Cerebellar cortex (tissue), 1 donor: ENCODE measurements at regions not wholly inside any gene's neighbourhood (a gene's known extent, or its start where the extent isn't known, plus 50 kb on each side); places are given as distances from the start of the nearest gene placed in this dataset.

Experiments used
- DNase-seq: peaks from one replicate; pipeline ENCODE4 v3.0.0-alpha.2; 2015; ENCODE audit warnings: low spot score

DNA sequence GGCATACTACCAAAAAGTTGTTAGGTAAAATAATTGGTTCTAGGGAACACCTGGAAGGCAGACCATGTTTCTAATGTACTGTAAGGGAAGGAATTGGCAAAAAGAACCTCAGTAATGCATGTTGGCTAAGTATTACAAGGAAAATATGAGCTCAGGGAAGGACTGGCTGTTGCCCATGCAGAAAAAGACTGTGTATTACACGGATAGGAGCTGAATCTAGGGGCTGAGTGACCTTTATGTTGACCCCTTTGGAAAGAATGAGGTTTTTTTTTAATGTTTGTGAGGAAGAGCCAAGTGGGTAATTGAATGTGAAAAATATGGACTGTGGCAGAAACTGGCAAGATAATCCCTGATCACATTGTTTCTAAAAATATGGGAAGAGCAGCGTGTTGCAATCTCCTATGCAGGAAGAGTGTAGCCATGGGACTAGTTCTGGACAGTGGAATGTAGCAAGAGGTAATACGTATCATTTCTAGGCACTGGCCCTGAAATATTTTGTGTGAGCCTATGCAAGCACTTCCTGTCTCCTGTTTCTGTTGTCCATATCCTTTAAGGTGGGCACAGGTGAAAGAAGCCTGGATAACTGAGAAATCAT is 95.1 kb upstream of the CNTNAP4 start:
- peak; percentile 73 for DNase-seq

DNA sequence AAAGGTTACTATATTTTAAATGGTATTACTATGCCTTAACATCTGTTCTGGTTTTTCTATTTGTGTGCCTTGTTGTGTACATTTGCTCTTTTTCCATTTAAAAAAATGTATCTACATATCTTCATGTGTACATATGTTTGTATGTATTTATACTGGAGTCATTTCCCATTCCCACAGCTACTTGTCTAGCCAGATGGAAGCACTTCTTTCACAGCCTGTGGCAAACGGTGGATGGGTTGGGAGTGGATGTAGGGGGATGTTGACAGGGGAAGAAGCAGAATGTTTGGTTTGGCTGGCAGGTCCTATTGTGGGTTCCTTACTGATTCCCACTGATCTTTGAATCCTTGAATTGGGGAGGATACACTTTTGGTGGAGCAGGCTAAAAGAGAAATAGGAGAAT is 93.6 kb upstream of the CNTNAP4 start:
- no peak for DNase-seq

DNA sequence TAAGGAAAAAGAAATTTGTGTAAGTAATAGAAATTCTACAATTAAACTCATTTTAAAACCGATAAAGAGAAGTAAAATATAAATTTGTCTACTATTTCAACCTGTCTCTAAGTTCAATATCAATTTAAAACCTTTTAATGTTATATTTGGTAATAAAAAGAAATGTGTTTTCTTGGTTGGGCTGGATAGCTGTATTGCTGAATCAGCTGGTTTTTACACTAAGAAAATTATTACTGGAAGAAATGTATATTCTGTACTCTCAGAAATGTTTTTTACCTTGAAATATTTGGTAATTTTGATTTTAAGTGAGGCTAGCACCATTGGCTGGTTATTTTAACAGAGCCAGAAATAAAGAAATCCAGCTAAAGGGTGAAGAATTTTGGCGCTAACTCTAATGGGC is 87.1 kb upstream of the CNTNAP4 start:
- no peak for DNase-seq

DNA sequence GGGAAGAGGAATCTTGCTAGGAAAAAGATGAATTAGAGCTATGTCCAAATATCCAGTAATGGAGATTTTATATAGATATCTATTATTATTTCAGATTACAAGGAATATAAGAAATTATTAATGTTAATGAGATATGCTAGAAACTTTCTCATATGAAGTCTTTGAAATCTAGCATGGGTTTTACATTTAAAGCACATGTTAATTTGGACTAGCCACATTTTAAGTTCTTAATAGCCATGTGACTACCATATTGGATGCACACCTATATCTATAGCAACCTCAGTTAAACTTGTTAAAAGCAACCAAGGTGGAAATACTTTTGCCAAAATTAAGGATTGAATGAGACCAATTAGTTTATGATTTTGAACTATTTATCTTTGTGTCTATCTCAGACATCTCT is 86.7 kb upstream of the CNTNAP4 start:
- DNase-seq = no peak

DNA sequence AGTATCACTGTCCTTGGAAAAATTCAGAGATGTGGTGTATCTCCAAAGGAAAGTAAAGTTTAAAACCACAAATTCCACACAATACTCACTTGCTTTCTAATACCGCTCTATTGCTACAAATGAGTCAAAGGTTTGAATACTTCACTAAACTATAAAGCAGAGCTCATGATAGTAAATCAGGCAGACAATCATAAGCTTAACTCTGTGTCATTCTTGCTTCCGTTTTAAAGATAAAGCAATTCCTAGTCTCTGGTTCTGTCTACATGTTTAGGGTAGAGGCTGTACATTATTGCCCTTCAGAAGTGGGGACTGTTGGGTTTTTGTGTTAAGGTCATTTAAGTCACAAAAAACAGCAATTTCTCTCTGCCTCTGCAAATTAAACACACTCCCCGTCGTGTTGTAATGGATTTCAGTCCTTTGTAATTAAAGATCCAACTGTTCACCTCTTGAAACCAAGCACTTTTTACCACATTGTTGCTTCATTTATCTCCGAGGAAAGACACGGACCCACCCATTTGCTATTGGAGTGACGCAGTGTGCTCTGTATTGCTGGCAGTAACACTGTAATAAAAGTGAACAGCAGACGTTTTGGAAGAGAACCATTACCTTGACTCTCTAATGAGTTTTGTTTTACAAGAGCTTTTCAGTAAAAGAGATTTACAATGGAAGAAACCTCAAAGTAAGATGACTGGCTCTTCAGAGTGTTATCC is 83.1 kb upstream of the CNTNAP4 start:
- no peak for DNase-seq

DNA sequence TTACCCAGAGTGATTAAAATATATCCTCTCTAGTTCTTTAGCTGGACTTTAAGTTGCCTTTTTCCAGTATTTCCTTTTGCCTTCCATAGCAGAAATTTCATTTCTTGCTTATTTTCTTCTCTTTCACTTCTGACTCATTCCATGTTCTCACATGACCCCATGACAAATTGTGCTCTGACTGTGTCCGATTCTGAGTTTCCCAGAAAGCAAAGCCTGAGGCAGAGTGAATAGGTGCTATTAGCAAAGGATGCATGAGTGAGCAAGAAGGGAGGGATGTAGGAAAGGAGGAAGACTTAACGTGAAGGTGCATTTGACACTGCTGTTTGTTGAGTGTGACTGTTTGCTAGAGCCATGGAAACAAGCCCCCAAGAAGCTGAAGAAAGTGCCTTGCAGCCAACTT is 82.6 kb upstream of the CNTNAP4 start:
- DNase-seq = no peak

DNA sequence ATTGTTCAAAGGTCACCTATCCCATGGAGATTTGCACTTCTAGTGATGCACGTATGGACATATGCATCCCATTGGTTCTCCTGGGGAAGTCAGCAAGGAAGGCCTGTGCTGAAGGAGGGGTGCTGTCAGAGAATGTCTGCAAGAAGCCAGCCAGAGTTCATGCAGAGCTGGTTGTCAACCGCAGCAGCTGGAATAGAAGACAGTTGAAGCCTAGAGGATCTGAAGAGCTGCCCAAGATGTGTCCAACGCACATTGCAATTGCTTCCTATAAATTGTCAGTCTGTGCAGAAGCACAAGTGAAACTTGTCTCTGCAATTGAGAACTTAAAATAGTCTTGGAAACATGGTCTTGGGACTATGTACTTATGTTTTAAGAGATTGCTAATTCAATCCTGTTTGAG is 82.1 kb upstream of the CNTNAP4 start:
- DNase-seq = no peak

DNA sequence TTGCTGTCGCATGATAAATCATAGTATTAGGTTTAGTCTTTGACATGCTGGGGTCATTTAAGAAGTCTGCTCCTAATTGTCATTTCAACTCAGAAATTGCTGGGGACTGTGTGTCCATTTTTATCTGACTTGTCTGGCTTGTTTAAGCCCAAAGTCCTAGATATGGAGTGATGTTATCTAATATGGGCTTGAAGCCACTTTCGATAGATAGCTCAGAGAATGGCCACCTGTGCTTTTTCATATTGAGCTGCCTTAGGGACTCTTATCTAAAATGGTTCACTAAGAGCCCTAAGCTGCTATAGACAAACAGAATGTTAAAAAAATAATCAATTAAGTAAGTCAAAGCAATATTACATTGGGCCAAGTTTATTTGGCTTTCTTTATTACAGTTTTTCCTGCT is 81.6 kb upstream of the CNTNAP4 start:
- DNase-seq = no peak

DNA sequence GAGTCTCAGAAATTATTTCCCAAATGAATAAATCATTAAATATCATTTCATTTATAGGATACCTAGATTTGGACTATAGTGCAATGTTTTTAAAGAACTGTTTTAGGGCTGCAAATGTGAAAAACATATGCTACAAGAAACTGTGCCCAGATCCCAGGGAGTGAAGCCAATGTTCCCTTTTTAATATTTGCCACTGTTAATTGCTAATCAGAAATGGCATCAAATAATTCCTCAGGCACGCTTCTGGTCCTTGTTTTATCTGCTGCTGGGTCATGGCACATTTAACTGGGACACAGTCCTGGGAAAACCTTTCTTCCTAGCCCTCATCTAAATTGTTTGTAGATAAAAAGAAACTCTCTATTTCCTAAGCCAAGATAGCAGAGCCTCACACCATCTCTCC is 79.3 kb upstream of the CNTNAP4 start:
- DNase-seq = peak; percentile 93

DNA sequence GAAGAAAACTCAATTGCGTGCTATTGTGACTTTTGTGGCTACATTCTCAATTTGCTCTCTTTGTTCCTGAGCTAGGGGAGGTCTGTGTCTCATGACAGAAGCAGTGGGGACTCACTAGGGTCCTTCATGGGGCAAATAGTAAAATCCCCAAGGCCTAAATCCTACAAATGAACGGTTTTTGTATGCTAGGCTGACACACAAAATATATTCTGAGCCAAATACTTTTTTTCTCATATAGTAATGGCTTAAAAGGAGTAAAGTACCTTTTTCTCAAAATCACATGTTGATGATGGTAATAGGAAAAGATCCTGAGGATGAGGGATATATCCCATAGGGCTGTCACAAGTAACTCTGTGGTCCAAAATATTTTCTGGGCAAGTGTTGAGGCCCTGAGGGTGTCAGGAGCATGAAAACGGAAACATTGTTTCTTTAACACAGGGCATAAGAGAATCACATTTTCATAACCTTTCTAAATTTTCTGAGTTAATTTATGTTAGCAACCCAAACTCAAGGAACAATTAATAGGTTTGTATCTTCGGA is 77.5 kb upstream of the CNTNAP4 start:
- no peak for DNase-seq

DNA sequence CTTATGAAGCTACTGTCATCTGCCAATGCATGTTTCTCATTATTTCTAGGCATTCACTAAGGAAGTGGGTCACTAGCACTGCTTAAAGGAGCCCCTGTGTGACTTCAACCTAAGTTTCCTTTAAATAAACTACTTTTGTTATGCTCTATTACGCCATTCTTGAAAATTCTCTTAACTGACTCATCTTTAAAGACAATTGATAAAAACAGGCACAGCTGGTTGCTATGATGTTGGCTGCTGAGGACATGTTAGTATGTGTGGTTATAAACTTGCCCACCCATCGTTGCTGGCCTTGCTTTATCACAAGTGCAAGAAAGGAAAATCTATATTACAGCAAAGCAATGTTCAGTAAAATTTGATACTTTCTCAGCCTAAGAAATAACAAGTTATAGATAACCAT is 75.8 kb upstream of the CNTNAP4 start:
- no peak for DNase-seq

DNA sequence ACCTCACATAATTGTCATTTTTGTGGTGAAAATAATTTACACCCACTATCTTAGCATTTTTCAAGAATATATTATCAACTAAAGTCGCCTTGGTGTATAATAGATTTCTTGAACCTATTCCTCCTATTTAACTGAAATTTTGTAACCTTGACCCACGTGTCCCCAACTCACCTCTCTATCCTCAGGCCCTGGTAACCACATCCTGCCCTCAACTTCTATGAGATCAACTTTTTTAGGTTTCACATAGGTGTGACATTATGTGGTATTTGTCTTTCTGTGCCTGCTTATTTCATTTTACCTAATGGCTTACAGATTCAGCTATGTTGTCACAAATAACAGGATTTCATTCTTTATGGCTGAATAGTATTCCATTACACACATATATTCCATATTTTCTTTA is 73.0 kb upstream of the CNTNAP4 start:
- no peak for DNase-seq

DNA sequence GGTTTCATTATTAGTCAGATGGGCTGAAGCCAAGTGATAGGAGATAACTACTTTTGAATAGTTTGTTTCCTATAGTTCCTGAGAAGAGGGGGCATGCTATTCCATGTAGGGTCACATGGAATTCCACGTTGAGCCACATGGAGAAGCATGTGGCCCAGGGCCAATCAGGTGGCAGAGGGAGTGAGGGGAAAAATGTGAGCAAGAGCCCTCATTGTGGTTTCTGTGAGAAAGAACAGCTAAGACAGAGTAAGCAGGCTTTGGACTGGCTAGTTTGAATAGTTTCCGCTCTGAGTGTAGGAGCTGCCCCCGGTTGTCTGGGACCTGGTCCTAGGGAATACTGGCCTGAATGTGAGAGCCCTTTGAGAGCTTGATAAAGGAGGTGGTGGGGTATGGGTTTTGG is 69.9 kb upstream of the CNTNAP4 start:
- no peak for DNase-seq

DNA sequence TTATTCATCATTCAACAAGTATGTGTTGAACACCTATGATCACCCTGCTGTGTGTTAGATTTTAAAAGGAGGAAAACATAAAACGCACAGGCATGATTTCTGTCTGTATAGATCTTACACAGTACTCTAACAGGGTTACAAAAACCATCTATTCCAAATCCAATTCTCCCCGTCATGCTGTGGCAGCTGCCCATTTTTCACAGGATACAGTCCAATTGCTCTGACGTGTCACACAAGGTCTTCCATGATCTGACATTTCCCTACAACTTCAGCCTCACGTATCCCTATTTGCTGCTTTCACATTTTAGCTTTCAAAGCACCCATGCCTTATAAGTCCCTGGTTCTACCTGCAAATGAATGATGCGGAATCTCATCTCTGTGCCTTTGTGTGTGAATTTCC is 67.0 kb upstream of the CNTNAP4 start:
- no peak for DNase-seq

DNA sequence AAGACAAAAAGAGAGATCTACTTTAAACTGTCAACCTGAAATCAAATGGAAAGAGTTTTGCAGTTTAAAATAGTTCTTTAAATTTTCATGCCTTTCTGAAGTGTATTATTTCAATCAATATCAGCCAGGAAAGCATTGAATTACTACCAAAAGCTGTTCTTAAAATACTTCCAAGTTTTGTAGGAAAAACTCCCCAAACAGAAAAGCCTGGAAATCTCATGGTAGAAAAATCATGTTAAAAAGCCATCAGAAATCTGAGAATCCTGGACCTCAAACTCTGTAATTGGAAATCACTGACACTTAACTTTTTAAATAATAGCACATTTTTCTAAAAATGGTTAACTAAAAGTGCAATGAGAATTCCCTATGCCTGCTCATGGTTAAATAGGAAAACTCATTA is 63.3 kb upstream of the CNTNAP4 start:
- DNase-seq = no peak

DNA sequence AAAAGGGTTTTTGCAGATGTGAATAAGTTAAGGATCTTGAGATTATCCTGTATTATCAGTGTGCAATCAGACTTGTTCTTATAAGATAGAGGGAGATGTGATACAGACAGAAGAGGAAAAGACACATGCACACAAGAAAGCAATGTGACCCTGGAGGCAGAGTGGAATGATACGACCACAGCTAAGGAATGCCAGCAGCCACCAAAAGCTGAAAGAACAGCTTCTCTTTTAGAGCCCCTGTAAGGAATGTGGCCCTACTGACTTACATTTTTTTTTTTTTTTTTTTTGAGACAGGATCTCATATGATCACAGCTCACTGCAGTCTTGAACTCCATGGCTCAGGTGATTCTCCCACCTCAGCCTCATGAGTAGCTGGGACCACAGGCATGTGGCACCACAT is 62.3 kb upstream of the CNTNAP4 start:
- no peak for DNase-seq

DNA sequence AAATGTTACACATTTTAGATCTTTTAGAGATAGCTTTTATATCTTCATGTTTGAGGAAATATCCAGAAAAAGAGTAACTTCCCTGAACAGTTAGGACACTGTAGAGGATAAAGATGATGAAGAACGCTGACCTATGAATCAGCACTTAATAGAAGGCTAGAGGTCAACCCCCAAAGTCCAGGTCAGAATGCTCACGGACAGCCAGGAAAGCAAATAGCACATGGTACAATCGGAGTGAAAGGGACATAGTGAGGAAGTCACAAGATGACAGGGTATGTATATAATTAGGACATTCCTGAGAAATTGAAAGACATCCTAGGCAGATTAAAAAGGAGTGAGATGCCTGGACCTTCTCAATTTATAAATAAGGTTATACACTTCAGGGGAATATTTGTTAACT is 55.1 kb upstream of the CNTNAP4 start:
- DNase-seq = no peak

DNA sequence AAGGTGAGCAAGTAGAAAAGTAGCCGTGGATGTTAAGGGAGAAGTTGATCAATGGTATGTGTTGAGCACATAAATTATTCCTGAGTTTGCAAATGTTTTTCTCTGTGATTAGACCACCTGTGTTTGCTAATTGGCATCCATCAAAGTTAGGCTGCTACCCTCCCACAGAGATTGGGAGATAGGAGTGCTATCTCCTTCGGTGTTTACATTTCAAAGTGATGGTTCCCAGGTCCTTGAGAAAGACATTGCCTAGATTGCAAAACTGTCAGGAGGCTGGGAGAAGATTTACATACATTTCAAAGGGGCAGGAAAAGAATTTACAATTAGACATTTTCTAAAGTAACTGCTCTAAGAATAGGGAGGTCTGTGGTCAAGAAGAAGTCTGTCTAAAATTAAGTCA is 54.3 kb upstream of the CNTNAP4 start:
- DNase-seq = no peak

DNA sequence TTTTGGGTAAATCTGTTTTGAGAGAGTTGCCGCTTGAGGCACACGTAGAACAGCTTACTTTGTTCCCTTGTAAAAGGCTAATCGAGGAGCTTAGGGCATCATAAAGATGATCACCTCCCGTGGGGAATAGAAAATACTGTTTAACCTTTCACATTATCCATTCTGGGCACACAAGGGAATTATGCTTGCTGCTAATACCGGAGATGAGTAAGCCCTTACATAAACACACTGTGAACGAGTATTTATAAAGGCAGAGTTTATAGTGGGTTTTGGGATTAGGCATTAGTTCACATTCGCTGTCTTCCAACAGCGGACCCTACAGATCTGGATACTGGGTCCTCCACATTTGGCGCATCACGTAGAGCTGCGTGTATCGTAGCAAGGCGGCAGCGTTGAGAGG is 51.2 kb upstream of the CNTNAP4 start:
- DNase-seq = no peak

DNA sequence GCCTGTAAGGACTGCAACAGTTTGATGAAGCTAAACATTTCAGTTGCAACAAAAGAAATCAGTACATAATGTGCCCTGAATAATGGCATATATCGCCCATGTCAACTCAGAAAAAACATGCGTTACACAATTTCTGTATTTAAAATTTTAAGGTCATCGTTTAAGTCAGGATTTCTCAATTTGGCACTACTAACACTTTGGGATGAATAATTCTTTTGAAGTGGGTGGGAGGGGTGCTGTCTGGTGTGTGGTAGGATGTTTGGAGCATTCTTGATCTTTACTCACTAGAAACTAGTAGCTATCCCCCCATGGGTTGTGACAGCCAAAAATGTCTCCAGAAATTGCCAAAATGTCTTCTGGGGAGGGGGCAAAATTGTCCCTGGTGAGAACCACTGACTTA is 50.7 kb upstream of the CNTNAP4 start:
- DNase-seq = no peak
